ENCODE measurements at regions not wholly inside any gene's neighbourhood (a gene's known extent, or its start where the extent isn't known, plus 50 kb on each side); places are given as distances from the start of the nearest gene placed in this dataset.

- no peak for TF ChIP-seq CHD7 (IDR thresholded peaks at IDR 0.05; ENCODE audit: insufficient replicate concordance, low read length)
- TF ChIP-seq SP1 (IDR thresholded peaks at IDR 0.05; ENCODE audit: low read depth, low read length): no peak
- no peak for TF ChIP-seq SP2 (IDR thresholded peaks at IDR 0.05; ENCODE audit: low read length)
- no peak for TF ChIP-seq SAP30 (IDR thresholded peaks at IDR 0.05; ENCODE audit: insufficient read depth, insufficient replicate concordance, low read length)
- no peak for TF ChIP-seq MAX (IDR thresholded peaks at IDR 0.05)
- no peak for TF ChIP-seq BCL11A (IDR thresholded peaks at IDR 0.05; ENCODE audit: low read depth in 2 of 2, low read length in 2 of 2)
- TF ChIP-seq YY1 (IDR thresholded peaks at IDR 0.05; ENCODE audit: low read depth, low read length): no peak
- TF ChIP-seq KDM5A (IDR thresholded peaks at IDR 0.05; ENCODE audit: low read length): no peak
- TF ChIP-seq PHF8 (conservative IDR thresholded peaks at IDR 0.05; ENCODE audit: low read depth, low read length): no peak
- no peak for TF ChIP-seq SIRT6 (IDR thresholded peaks at IDR 0.05; ENCODE audit: low read length)
Observed at GRCh38 chr22:19634226-19634975, 79.9 kb upstream of the SEPTIN5 start (continued).

All from H1 (cell line).